PC-9 (cell line): ENCODE measurements at regions not wholly inside any gene's neighbourhood (a gene's known extent, or its start where the extent isn't known, plus 50 kb on each side); places are given as distances from the start of the nearest gene placed in this dataset.

Experiments used
- BruUV-seq: library from RNA; stranded (reverse); fragments of 400-500 nt; replicated peaks from 2 replicates; lab custom pipeline; 2021; lab: Mats Ljungman, UMichigan
- CTCF ChIA-PET: fragments of 300-600 bp; sonication (Branson Sonifier 250); formaldehyde crosslinking; loops from one replicate; lab custom pipeline; 2022; ENCODE audit warnings: antibody characterized with exemption; lab: Charles Lee
- POLR2A ChIA-PET: fragments of 300-600 bp; sonication (Branson Sonifier 250); formaldehyde crosslinking; loops from one replicate; lab custom pipeline; 2022; ENCODE audit warnings: antibody characterized with exemption; ENCODE audit not compliant: unreplicated experiment; lab: Charles Lee
- DNase-seq, 2 experiments: peaks; one replicate each; pipeline versions ENCODE4 v3.0.0 to v3.0.0-alpha.2; 2015 to 2022; ENCODE audit warnings: mixed read lengths in 1 of 2
- H2AFZ ChIP-seq: fragments of 200-600 bp; sonication (generic); 2 replicates; pipeline ENCODE4 v1.8.1; 2017; ENCODE audit warnings: antibody characterized with exemption
- H3F3A ChIP-seq: fragments of 200-600 bp; sonication (generic); 2 replicates; pipeline ENCODE4 v1.8.1; 2017; ENCODE audit warnings: antibody characterized with exemption, mild to moderate bottlenecking, low read depth; ENCODE audit not compliant: insufficient read depth
- H3K27ac ChIP-seq: fragments of 200-600 bp; sonication (generic); 2 replicates; pipeline ENCODE4 v1.6.1; 2016; ENCODE audit warnings: mixed run types
- H3K27me3 ChIP-seq: fragments of 200-600 bp; sonication (generic); 2 replicates; pipeline ENCODE4 v1.6.1; 2016; ENCODE audit warnings: low read depth, mixed run types; ENCODE audit not compliant: insufficient read depth
- H3K36me3 ChIP-seq: fragments of 200-600 bp; sonication (generic); 2 replicates; pipeline ENCODE4 v1.6.1; 2016; ENCODE audit warnings: low read depth, mixed run types
- H3K4me1 ChIP-seq: fragments of 200-600 bp; sonication (generic); replicated peaks from 2 replicates; pipeline ENCODE4 v1.6.1; 2016; ENCODE audit warnings: mixed run types; ENCODE audit not compliant: insufficient read depth
- H3K4me2 ChIP-seq: fragments of 200-600 bp; sonication (generic); 2 replicates; pipeline ENCODE4 v1.6.1; 2017; ENCODE audit warnings: mixed run types
- H3K4me3 ChIP-seq: fragments of 200-600 bp; sonication (generic); 2 replicates; pipeline ENCODE4 v1.6.1; 2016; ENCODE audit warnings: mixed run types
- H3K79me2 ChIP-seq: fragments of 200-600 bp; sonication (generic); 2 replicates; pipeline ENCODE4 v1.6.1; 2017; ENCODE audit warnings: low read depth, mixed run types
- H3K9me2 ChIP-seq: fragments of 200-600 bp; sonication (generic); 2 replicates; pipeline ENCODE4 v1.8.1; 2017; ENCODE audit warnings: mild to moderate bottlenecking; ENCODE audit not compliant: insufficient read depth
- H3K9me3 ChIP-seq: fragments of 200-600 bp; sonication (generic); 2 replicates; pipeline ENCODE4 v1.8.1; 2016; ENCODE audit warnings: low read depth; ENCODE audit not compliant: insufficient read depth
- H4K20me1 ChIP-seq: fragments of 200-600 bp; sonication (generic); 2 replicates; pipeline ENCODE4 v1.8.1; 2017; ENCODE audit not compliant: insufficient read depth
- CTCF ChIP-seq: fragments of 200-600 bp; sonication (generic); conservative IDR thresholded peaks from 2 replicates; pipeline ENCODE4 v1.6.1; 2017; ENCODE audit warnings: mixed run types, antibody characterized with exemption, mild to moderate bottlenecking, moderate library complexity
- EZH2 ChIP-seq: fragments of 200-600 bp; sonication (generic); IDR thresholded peaks from 2 replicates; pipeline ENCODE4 v1.8.0; 2017; ENCODE audit warnings: antibody characterized with exemption, low read depth
- intact Hi-C: fragments of 100-400 bp; cut with micrococcal nuclease; formaldehyde crosslinking; loops from one replicate; pipeline ENCODE4 v1.10.0; 2022; ENCODE audit not compliant: unreplicated experiment

- Histone ChIP-seq H3K36me3 (no peaks in the 10 kb centered on the region), H3K4me1 (no peaks in the 10 kb centered on the region), H2AFZ (no peak overlapping the region), H3K27me3 (peaks cover 7% of the 10 kb centered on the region; the same call in 1 of the 2 replicates), H3K4me3 (no peak overlapping the region), H3K27ac (no peak overlapping the region), H3K4me2 (no peak overlapping the region), H3F3A (no peaks in the 10 kb centered on the region), H4K20me1 (no peaks in the 10 kb centered on the region), H3K79me2 (no peaks in the 10 kb centered on the region), H3K9me3 (no peaks in the 10 kb centered on the region), H3K9me2 (no peaks in the 10 kb centered on the region)
- no TSS peak for BruUV-seq
- CTCF ChIA-PET, result no interaction called here
- DNase-seq, result no peak
- intact Hi-C loops, result no loop called here
- no peak for TF ChIP-seq EZH2
- no peak for TF ChIP-seq CTCF
- POLR2A ChIA-PET, result no interaction called here
These were observed 379.6 kb downstream of the TNS3 start for GRCh38 chr7:47202146-47202783.

GRCh38 chr7:47198159-47198558 lies 383.8 kb downstream of the TNS3 start:
- no peaks in the 10 kb centered on the region for H3K36me3 ChIP-seq
- no peak overlapping the region for H3K4me2 ChIP-seq
- BruUV-seq, result no TSS peak
- CTCF ChIA-PET, result no interaction called here
- no peaks in the 10 kb centered on the region for H3K9me2 ChIP-seq
- no peaks in the 10 kb centered on the region for H3K9me3 ChIP-seq
- no peak for DNase-seq
- H3K4me1 ChIP-seq, result no peaks in the 10 kb centered on the region
- no peaks in the 10 kb centered on the region for H3F3A ChIP-seq
- peaks cover 10% of the 10 kb centered on the region; the same call in 1 of the 2 replicates for H3K27me3 ChIP-seq
- no peaks in the 10 kb centered on the region for H4K20me1 ChIP-seq
- POLR2A ChIA-PET, result no interaction called here
- no peak overlapping the region for H3K4me3 ChIP-seq
- no peak overlapping the region for H2AFZ ChIP-seq
- H3K79me2 ChIP-seq, result no peaks in the 10 kb centered on the region
- TF ChIP-seq CTCF (no peak), EZH2 (no peak)
- H3K27ac ChIP-seq, result no peak overlapping the region
- intact Hi-C loops, result no loop called here

- ChIA-PET POLR2A (no interaction called here), CTCF (no interaction called here)
- Histone ChIP-seq H3K4me1 (no peaks in the 10 kb centered on the region), H2AFZ (no peak overlapping the region), H3F3A (no peaks in the 10 kb centered on the region), H3K9me3 (no peaks in the 10 kb centered on the region), H3K27me3 (peaks cover 13% of the 10 kb centered on the region; the same call in 1 of the 2 replicates), H3K9me2 (no peaks in the 10 kb centered on the region), H4K20me1 (no peaks in the 10 kb centered on the region), H3K4me3 (no peak overlapping the region), H3K27ac (no peak overlapping the region), H3K79me2 (no peaks in the 10 kb centered on the region), H3K4me2 (no peak overlapping the region), H3K36me3 (no peaks in the 10 kb centered on the region)
- TF ChIP-seq EZH2 (no peak), CTCF (no peak)
- DNase-seq, result no peak
- BruUV-seq, result no TSS peak
- intact Hi-C loops, result no loop called here
These were observed 384.4 kb downstream of the TNS3 start for GRCh38 chr7:47197486-47197885.
